SK-N-SH treated with all-trans-retinoic acid at 6 μM for 48 hours (cell line): ENCODE measurements at regions not wholly inside any gene's neighbourhood (a gene's known extent, or its start where the extent isn't known, plus 50 kb on each side); places are given as distances from the start of the nearest gene placed in this dataset.
"Not testable (repeated sequence)": the region's sequence is repeated elsewhere in the genome, so short reads cannot be mapped to it uniquely, and the experiment has no call there.

Source experiments
- ATAC-seq: fragments of 200-7000 bp; cut with Tn5 transposase; 3 replicates; pipeline ENCODE4 v1.9.1; 2020; ENCODE audit warnings: mild to moderate bottlenecking, moderate library complexity
- ARNTL ChIP-seq: fragments of 450-650 bp; formaldehyde crosslinking; IDR thresholded peaks from 2 replicates; pipeline ENCODE4 v1.5.0; 2020; ENCODE audit warnings: low read depth, mild to moderate bottlenecking, moderate library complexity, borderline replicate concordance
- BACH2 ChIP-seq: fragments of 250-450 bp; sonication (Bioruptor Pico); IDR thresholded peaks from 2 replicates; pipeline ENCODE4 v1.9.0; 2021; ENCODE audit warnings: mild to moderate bottlenecking, borderline replicate concordance
- CSDC2 ChIP-seq: fragments of 250-450 bp; sonication (Bioruptor Pico); IDR thresholded peaks from 2 replicates; pipeline ENCODE4 v1.5.0; 2020; ENCODE audit warnings: mild to moderate bottlenecking, moderate library complexity
- ESRRG ChIP-seq: fragments of 250-450 bp; sonication (Bioruptor Pico); IDR thresholded peaks from 2 replicates; pipeline ENCODE4 v1.6.1; 2021; ENCODE audit warnings: mild to moderate bottlenecking
- GLIS3 ChIP-seq: fragments of 250-450 bp; sonication (Bioruptor Pico); IDR thresholded peaks from 2 replicates; pipeline ENCODE4 v1.5.0; 2020; ENCODE audit warnings: mild to moderate bottlenecking, moderate library complexity
- ISL1 ChIP-seq: fragments of 250-450 bp; sonication (Bioruptor Pico); IDR thresholded peaks from 2 replicates; pipeline ENCODE4 v2.1.2; 2022; ENCODE audit warnings: mild to moderate bottlenecking, moderate library complexity
- PPARA ChIP-seq: fragments of 250-450 bp; sonication (Bioruptor Pico); IDR thresholded peaks from 2 replicates; pipeline ENCODE4 v1.5.0; 2020; ENCODE audit warnings: mild to moderate bottlenecking, borderline replicate concordance
- RARB ChIP-seq: fragments of 250-450 bp; sonication (Bioruptor Pico); IDR thresholded peaks from 2 replicates; pipeline ENCODE4 v1.8.0; 2021; ENCODE audit warnings: mild to moderate bottlenecking, moderate library complexity
- TCF4 ChIP-seq: fragments of 250-450 bp; sonication (Bioruptor Pico); IDR thresholded peaks from 2 replicates; pipeline ENCODE4 v1.8.0; 2021; ENCODE audit warnings: mild to moderate bottlenecking, moderate library complexity, borderline replicate concordance
- TOX ChIP-seq: fragments of 250-450 bp; sonication (Bioruptor Pico); IDR thresholded peaks from 2 replicates; pipeline ENCODE4 v1.8.0; 2021; ENCODE audit warnings: mild to moderate bottlenecking, moderate library complexity, borderline replicate concordance
- ZC3H10 ChIP-seq: fragments of 250-450 bp; sonication (Bioruptor Pico); IDR thresholded peaks from 2 replicates; pipeline ENCODE4 v1.5.1; 2021; ENCODE audit warnings: mild to moderate bottlenecking, moderate library complexity
- ZFP30 ChIP-seq: fragments of 450-650 bp; formaldehyde crosslinking; IDR thresholded peaks from 2 replicates; pipeline ENCODE4 v1.5.0; 2022; ENCODE audit warnings: mild to moderate bottlenecking, moderate library complexity
- ZNF8 ChIP-seq: fragments of 450-650 bp; formaldehyde crosslinking; IDR thresholded peaks from 2 replicates; pipeline ENCODE4 v1.5.0; 2020; ENCODE audit warnings: mild to moderate bottlenecking, moderate library complexity
- TF ChIP-seq, protein P1 (sequence below): fragments of 250-450 bp; sonication (Bioruptor Pico); IDR thresholded peaks from 2 replicates; pipeline ENCODE4 v1.5.1; 2021; ENCODE audit warnings: mild to moderate bottlenecking, moderate library complexity
- TF ChIP-seq, protein P2 (sequence below): fragments of 250-450 bp; sonication (Bioruptor Pico); IDR thresholded peaks from 2 replicates; pipeline ENCODE4 v1.5.0; 2020; ENCODE audit warnings: mild to moderate bottlenecking, moderate library complexity
- TF ChIP-seq, protein P3 (sequence below): fragments of 250-450 bp; sonication (Bioruptor Pico); IDR thresholded peaks from 2 replicates; pipeline ENCODE4 v1.5.1; 2020; ENCODE audit warnings: low read depth, mild to moderate bottlenecking, moderate library complexity
- TF ChIP-seq, protein P4 (sequence below): fragments of 250-450 bp; sonication (Bioruptor Pico); IDR thresholded peaks from 2 replicates; pipeline ENCODE4 v1.8.0; 2020; ENCODE audit warnings: mild to moderate bottlenecking, moderate library complexity, borderline replicate concordance

DNA sequence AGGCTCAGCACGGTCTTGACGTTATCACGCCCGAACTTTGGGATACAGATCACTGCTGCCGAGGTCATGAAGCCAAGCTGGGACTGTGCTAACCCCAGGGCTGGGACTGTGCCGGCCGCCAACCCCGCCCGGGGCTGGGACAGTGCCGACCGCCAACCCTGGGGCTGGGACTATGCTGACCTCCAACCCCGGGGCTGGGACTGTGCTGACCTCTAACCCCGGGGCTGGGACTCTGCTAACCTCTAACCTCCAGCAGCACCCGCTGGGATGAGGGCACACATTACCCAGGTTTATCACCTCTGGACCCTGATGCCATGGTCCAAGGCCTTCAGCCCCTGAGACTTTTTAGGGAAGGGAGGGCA lies 129.7 kb downstream of the IGLL1 start:
- no peak for TF ChIP-seq BACH2
- no peak for TF ChIP-seq ZNF8 (CRISPR knock-in tag)
- no peak for TF ChIP-seq PPARA (CRISPR knock-in tag)
- TF ChIP-seq TOX = no peak
- TF ChIP-seq, protein P1, sequence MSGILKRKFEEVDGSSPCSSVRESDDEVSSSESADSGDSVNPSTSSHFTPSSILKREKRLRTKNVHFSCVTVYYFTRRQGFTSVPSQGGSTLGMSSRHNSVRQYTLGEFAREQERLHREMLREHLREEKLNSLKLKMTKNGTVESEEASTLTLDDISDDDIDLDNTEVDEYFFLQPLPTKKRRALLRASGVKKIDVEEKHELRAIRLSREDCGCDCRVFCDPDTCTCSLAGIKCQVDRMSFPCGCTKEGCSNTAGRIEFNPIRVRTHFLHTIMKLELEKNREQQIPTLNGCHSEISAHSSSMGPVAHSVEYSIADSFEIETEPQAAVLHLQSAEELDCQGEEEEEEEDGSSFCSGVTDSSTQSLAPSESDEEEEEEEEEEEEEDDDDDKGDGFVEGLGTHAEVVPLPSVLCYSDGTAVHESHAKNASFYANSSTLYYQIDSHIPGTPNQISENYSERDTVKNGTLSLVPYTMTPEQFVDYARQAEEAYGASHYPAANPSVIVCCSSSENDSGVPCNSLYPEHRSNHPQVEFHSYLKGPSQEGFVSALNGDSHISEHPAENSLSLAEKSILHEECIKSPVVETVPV (CRISPR knock-in tag) = no peak
- no peak for TF ChIP-seq ISL1 (CRISPR knock-in tag)
- TF ChIP-seq RARB (CRISPR knock-in tag) = no peak
- no peak for TF ChIP-seq ZC3H10 (CRISPR knock-in tag)
- no peak for TF ChIP-seq ARNTL (CRISPR knock-in tag)
- no peak for TF ChIP-seq ESRRG (CRISPR knock-in tag)
- TF ChIP-seq ZFP30 (CRISPR knock-in tag) = no peak
- TF ChIP-seq CSDC2 (CRISPR knock-in tag) = no peak
- TF ChIP-seq, protein P2, sequence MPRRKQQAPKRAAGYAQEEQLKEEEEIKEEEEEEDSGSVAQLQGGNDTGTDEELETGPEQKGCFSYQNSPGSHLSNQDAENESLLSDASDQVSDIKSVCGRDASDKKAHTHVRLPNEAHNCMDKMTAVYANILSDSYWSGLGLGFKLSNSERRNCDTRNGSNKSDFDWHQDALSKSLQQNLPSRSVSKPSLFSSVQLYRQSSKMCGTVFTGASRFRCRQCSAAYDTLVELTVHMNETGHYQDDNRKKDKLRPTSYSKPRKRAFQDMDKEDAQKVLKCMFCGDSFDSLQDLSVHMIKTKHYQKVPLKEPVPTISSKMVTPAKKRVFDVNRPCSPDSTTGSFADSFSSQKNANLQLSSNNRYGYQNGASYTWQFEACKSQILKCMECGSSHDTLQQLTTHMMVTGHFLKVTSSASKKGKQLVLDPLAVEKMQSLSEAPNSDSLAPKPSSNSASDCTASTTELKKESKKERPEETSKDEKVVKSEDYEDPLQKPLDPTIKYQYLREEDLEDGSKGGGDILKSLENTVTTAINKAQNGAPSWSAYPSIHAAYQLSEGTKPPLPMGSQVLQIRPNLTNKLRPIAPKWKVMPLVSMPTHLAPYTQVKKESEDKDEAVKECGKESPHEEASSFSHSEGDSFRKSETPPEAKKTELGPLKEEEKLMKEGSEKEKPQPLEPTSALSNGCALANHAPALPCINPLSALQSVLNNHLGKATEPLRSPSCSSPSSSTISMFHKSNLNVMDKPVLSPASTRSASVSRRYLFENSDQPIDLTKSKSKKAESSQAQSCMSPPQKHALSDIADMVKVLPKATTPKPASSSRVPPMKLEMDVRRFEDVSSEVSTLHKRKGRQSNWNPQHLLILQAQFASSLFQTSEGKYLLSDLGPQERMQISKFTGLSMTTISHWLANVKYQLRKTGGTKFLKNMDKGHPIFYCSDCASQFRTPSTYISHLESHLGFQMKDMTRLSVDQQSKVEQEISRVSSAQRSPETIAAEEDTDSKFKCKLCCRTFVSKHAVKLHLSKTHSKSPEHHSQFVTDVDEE (CRISPR knock-in tag) = no peak
- no peak for TF ChIP-seq GLIS3 (CRISPR knock-in tag)
- no peak for TF ChIP-seq TCF4
- TF ChIP-seq, protein P3, sequence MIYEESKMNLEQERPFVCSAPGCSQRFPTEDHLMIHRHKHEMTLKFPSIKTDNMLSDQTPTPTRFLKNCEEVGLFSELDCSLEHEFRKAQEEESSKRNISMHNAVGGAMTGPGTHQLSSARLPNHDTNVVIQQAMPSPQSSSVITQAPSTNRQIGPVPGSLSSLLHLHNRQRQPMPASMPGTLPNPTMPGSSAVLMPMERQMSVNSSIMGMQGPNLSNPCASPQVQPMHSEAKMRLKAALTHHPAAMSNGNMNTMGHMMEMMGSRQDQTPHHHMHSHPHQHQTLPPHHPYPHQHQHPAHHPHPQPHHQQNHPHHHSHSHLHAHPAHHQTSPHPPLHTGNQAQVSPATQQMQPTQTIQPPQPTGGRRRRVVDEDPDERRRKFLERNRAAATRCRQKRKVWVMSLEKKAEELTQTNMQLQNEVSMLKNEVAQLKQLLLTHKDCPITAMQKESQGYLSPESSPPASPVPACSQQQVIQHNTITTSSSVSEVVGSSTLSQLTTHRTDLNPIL (CRISPR knock-in tag) = no peak
- ATAC-seq = no peak

DNA sequence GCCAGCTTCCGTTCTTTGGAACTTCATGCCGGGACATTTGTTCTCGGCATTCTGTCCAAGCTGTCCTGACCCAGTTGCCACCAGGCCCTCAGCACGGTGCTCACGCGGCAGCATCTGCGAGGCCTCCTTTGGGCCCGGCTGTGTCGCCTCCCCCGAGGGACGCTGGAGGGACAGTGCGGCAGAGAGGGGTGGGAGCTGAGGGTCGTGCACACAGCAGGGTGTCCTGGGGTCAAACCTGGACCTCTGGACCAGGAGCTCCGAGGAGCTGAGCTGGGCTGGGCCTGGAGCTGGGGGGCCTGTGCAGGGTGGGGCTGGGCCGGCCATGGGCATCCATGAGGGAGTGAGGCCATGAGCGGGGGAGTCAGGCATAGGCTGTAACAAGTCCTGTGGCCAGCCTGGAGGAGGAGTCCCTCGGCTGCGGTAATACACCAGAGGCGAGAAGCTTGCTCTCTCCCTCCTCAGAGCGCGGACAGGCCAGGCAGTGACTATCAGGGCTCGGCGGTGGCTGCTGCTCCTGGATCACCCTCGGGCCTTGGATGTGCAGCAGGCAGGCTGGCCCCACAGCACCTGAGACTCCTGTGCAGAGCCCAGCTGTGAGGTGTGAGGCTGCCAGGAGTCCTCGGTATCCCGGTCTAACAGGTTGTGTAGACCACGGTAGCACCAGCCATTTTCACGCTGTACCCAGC lies 130.2 kb downstream of the IGLL1 start:
- ATAC-seq = not testable (repeated sequence)

DNA sequence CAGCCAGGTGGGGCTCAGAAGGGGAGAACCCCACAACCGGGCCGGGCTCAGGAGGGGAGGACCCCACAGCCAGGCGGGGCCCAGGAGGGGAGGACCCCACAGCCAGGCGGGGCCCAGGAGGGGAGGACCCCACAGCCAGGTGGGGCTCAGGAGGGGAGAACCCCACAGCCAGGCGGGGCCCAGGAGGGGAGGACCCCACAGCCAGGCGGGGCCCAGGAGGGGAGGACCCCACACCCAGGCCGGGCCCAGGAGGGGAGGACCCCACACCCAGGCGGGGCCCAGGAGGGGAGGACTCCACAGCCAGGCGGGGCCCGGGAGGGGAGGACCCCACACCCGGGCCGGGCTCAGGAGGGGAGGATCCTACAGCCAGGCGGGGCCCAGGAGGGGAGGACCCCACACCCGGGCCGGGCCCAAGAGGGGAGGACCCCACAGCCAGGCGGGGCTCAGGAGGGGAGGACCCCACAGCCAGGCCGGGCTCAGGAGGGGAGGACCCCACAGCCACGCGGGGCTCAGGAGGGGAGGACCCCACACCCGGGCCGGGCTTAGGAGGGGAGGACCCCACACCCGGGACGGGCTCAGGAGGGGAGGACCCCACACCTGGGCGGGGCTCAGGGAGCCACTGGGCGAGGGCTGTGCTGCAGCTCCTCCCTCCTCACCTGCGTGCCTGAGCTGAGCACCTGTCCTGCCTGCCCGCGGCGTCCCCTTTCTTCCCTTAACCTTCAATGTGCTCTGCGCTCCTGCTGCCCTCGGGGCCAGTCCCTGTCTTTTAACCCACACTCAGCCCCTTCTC lies 131.4 kb downstream of the IGLL1 start:
- ATAC-seq = not testable (repeated sequence)

DNA sequence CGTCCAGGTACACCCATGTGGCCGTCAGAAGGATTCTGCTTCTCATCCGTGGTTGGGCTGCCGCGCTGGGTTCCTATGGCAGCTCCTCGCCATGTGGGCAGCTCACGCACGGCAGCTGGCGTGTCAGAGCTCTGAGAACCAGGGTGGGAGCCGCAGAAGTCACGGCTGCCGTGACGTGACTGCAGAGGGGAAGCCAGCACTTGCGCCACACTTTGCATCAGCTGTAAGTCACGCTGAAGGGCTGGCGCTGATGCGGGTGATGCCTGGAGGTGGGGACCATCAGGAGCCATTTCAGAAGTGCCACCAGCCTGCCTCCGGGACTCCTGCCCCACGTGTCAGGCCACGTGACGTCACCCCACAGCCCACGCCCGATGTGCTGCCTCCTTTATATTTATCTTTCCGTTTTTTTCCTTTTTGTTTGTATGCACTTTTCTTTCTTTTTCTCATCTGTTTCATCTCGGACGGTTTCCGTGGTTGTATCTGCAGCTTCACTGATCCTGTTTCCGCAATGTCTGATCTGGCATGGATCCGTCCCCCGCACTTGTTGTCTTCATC lies 133.2 kb downstream of the IGLL1 start:
- ATAC-seq = no peak
- TF ChIP-seq ZFP30 (CRISPR knock-in tag) = no peak
- TF ChIP-seq, protein P3 (CRISPR knock-in tag) = no peak
- TF ChIP-seq, protein P4, sequence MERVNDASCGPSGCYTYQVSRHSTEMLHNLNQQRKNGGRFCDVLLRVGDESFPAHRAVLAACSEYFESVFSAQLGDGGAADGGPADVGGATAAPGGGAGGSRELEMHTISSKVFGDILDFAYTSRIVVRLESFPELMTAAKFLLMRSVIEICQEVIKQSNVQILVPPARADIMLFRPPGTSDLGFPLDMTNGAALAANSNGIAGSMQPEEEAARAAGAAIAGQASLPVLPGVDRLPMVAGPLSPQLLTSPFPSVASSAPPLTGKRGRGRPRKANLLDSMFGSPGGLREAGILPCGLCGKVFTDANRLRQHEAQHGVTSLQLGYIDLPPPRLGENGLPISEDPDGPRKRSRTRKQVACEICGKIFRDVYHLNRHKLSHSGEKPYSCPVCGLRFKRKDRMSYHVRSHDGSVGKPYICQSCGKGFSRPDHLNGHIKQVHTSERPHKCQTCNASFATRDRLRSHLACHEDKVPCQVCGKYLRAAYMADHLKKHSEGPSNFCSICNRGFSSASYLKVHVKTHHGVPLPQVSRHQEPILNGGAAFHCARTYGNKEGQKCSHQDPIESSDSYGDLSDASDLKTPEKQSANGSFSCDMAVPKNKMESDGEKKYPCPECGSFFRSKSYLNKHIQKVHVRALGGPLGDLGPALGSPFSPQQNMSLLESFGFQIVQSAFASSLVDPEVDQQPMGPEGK = no peak
- TF ChIP-seq BACH2 = no peak
- no peak for TF ChIP-seq ARNTL (CRISPR knock-in tag)

DNA sequence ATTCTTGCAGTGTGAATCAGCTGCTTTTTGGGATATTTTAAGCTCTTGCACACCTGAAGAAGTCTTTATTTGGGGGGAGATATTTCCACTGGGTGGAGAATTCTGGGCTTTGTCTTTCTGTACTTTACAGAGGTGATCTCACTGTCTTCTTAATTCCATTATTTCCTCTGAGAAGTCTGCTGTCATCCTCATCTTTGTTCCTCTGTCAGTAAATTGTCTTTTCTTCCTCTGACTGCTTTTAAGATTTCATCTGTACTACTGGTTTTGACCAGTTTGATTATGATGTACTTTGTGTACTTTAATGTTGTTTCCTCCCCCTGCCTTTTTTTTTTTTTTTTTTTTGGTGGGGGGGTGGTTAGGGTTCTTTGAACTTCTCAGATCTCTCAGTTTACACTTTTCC lies 133.9 kb downstream of the IGLL1 start:
- ATAC-seq = not testable (repeated sequence)

DNA sequence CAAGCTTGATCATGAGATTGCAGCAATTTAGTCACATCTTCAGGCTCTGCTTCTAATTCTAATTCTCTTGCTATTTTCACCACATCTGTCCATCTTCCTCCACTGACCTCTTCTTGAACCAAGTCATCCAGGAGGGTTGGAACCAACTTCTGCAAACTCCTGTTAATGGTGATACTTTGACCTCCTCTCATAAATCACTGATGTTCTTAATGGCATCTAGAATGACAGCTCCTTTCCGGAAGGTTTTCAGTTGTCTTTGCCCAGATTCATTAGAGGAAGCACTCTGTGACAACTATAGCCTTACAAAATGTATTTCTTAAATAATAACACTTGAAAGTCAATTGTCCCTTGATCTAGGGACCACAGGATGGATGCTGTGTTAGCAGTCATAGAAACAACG lies 136.2 kb downstream of the IGLL1 start:
- not testable (repeated sequence) for ATAC-seq

DNA sequence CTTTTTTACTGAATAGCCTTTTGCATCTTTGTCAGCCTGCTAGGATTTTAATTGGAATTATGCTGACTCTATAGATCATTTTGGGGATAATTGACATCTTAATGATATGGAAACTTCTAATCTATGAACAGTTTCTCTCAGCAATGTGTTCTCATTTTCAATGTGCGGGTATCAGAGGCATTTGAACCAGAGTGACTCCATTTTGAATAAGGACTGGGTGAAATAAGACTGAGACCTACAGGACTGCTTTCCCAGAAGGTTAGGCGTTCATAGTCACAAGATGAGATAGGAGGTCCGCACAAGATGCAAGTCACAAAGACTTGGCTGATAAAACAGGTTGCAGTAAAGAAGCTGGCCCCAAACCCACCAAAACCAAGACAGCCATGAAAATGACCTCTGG lies 140.5 kb downstream of the IGLL1 start:
- ATAC-seq = not testable (repeated sequence)
